ENCODE measurements at regions not wholly inside any gene's neighbourhood (a gene's known extent, or its start where the extent isn't known, plus 50 kb on each side); places are given as distances from the start of the nearest gene placed in this dataset.

DNA sequence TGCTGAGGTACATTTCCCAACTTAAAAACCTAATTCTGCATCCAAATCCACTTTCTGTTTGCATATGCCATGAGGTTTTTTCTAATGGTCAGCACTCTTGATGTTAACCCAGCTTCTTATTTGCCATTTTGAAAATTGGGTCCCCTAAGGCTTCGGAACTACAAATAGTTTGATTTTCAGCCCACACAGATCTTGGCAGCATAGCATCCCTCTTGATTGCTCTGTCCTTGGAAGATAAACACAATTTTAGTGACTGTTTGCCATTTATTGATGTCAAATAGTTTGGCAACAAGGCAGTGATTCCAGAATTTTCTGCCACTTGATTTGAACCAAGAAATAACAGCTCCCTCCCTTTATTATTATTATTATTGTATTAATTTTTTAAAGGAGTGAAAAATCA is 696.9 kb downstream of the RAB28 start:
- in situ Hi-C loops (cut with HindIII; ENCODE audit: low sequenced_read_pairs) = no loop called here

DNA sequence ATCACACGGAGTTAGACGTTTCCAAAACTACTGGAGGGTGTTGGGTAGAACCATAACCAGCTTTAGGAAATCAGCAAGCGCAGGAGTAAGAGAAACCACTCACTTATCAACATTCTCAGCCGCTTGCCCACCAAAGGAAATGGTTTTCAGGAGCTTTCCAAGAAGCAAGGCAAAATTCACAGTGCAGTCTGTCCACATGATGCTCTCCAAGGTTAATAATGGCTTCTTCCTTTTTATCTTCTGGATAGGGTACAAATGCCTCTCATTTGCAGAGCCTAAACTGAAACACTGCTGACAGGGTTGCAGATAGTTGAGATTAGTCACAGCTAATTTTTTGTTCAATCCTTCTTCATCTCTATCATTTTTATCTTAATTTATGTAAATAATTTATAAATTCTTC is 705.4 kb downstream of the RAB28 start:
- no peak for DNase-seq (ENCODE audit: low read depth)
- TF ChIP-seq, protein P1, sequence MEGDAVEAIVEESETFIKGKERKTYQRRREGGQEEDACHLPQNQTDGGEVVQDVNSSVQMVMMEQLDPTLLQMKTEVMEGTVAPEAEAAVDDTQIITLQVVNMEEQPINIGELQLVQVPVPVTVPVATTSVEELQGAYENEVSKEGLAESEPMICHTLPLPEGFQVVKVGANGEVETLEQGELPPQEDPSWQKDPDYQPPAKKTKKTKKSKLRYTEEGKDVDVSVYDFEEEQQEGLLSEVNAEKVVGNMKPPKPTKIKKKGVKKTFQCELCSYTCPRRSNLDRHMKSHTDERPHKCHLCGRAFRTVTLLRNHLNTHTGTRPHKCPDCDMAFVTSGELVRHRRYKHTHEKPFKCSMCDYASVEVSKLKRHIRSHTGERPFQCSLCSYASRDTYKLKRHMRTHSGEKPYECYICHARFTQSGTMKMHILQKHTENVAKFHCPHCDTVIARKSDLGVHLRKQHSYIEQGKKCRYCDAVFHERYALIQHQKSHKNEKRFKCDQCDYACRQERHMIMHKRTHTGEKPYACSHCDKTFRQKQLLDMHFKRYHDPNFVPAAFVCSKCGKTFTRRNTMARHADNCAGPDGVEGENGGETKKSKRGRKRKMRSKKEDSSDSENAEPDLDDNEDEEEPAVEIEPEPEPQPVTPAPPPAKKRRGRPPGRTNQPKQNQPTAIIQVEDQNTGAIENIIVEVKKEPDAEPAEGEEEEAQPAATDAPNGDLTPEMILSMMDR (IDR thresholded peaks at IDR 0.05; ENCODE audit: low read depth, low read length, missing control alignments) = no peak
- in situ Hi-C loops (cut with HindIII; ENCODE audit: low sequenced_read_pairs) = no loop called here
- no peak overlapping the region for H3K4me3 ChIP-seq (ENCODE audit: low read depth, low read length)

More for the DNA sequence above, 696.9 kb downstream of the RAB28 start:
- no peak overlapping the region for H3K4me3 ChIP-seq (ENCODE audit: low read depth, low read length)
- TF ChIP-seq, protein P1 (IDR thresholded peaks at IDR 0.05; ENCODE audit: low read depth, low read length, missing control alignments) = no peak
- DNase-seq (ENCODE audit: low read depth) = no peak

DNA sequence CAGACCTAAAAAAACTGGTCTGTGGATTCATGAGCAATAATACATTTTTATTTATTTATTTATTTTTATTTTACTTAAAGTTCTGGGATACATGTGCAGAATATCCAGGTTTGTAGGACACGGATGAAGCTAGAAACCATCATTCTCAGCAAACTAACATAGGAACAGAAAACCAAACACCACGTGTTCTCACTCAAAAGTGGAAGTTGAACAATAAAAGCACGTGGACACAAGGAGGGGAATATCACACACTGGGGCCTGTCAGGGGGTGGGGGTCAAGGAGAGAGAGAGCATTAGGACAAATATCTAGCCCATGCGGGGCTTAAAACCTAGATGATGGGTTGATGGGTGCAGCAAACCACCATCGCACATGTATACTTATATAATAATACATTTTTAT is 705.9 kb downstream of the RAB28 start:
- TF ChIP-seq, protein P1 (IDR thresholded peaks at IDR 0.05; ENCODE audit: low read depth, low read length, missing control alignments) = no peak
- H3K4me3 ChIP-seq (ENCODE audit: low read depth, low read length) = no peak overlapping the region
- in situ Hi-C loops (cut with HindIII; ENCODE audit: low sequenced_read_pairs) = no loop called here
- no peak for DNase-seq (ENCODE audit: low read depth)

DNA sequence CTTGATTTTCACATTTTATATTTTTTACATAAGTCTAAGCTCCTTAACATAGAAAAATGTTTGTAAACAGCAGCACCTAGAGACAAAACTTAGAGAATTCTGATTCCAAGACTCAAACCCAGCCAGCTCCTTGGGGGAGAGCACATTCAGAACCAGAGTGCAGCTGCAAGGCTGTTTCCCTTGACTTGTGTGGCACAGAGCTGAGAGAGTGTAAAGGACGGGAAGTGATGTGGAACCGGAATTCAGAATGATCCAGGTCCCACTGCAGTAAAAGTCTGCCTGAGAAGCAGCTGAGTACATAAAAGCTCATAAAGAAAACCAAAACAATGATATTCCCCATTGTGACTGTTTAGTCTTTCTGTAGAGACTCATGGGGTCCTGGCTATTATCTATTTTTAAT is 713.8 kb downstream of the RAB28 start:
- DNase-seq (ENCODE audit: low read depth) = no peak
- in situ Hi-C loops (cut with HindIII; ENCODE audit: low sequenced_read_pairs) = no loop called here
- H3K4me3 ChIP-seq (ENCODE audit: low read depth, low read length) = no peak overlapping the region
- TF ChIP-seq, protein P1 (IDR thresholded peaks at IDR 0.05; ENCODE audit: low read depth, low read length, missing control alignments) = no peak

DNA sequence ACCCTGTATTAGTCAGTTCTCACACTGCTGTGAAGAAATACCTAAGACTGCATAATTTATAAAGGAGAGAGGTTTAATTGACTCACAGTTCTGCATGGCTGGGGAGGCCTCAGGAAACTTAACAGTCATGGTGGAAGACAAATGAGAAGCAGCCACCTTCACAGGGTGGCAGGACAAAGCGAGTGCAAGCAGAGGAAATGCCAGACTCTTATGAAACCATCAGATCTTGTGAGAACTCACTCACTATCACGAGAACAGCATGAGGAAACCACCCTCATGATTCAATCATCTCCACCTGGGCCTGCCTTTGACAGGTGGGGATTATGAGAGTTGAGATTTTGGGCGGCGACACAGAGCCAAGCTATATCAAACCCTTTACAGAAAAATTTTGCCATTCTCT is 722.4 kb downstream of the RAB28 start:
- TF ChIP-seq, protein P1 (IDR thresholded peaks at IDR 0.05; ENCODE audit: low read depth, low read length, missing control alignments) = no peak
- no peak overlapping the region for H3K4me3 ChIP-seq (ENCODE audit: low read depth, low read length)
- in situ Hi-C loops (cut with HindIII; ENCODE audit: low sequenced_read_pairs) = no loop called here
- DNase-seq (ENCODE audit: low read depth) = no peak

DNA sequence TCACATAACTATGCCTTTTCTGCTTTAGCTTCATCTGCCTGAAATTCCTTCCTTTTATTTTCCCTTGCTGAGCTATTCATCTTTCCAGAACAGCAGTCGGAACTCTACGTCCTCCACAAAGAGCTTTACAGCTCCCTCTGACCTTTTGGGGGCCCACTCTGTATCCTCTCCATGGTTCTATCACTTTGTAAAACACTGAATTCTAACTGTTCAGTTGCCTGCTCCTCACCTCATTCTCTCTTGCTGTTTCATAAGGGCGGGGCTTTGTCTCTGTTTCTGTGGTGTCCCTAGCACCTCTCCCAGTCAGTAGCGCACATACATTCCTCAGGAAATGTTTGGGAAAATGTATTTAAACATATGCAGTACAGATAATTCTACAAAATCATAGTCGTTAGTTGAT is 737.0 kb downstream of the RAB28 start:
- H3K4me3 ChIP-seq (ENCODE audit: low read depth, low read length) = no peak overlapping the region
- DNase-seq (ENCODE audit: low read depth) = no peak
- TF ChIP-seq, protein P1 (IDR thresholded peaks at IDR 0.05; ENCODE audit: low read depth, low read length, missing control alignments) = no peak
- in situ Hi-C loops (cut with HindIII; ENCODE audit: low sequenced_read_pairs) = no loop called here

DNA sequence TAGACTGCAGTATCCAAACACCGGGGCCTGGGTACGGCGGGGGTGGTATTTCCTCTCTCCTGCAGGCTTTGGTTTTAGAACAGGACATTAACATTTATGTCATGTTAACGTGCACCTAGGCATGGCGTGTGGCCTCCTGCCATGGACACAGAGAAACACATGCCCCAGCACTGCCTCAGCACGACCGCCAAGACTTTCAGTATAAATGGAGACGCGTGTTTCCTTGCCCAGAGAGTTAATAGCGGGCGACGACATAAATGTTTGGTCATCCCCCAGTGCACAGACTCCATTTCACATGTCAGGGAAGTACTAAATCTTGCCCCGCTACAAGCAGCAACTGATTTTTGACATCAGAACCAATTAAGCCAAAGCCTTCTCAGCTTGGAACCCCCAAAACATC is 737.9 kb downstream of the RAB28 start:
- TF ChIP-seq, protein P1 (IDR thresholded peaks at IDR 0.05; ENCODE audit: low read depth, low read length, missing control alignments) = no peak
- DNase-seq (ENCODE audit: low read depth) = no peak
- H3K4me3 ChIP-seq (ENCODE audit: low read depth, low read length) = no peak overlapping the region
- in situ Hi-C loops (cut with HindIII; ENCODE audit: low sequenced_read_pairs) = no loop called here
